HG02884 (cell line): ENCODE measurements at regions not wholly inside any gene's neighbourhood (a gene's known extent, or its start where the extent isn't known, plus 50 kb on each side); places are given as distances from the start of the nearest gene placed in this dataset.

Source experiments
- ATAC-seq: cut with Tn5 transposase; IDR thresholded peaks from one replicate; pipeline ENCODE4 v1.9.1; 2021; ENCODE audit warnings: mild to moderate bottlenecking, moderate library complexity; ENCODE audit not compliant: unreplicated experiment

- ATAC-seq, result no peak
Measured at GRCh38 chr4:136458326-136458725, 1074.0 kb downstream of the PCDH18 start.

GRCh38 chr4:136457577-136457976 is 1074.7 kb downstream of the PCDH18 start:
- ATAC-seq, result no peak

- no peak for ATAC-seq
Measured at GRCh38 chr4:136457004-136457403, 1075.3 kb downstream of the PCDH18 start.

GRCh38 chr4:136443006-136443405 is 1089.3 kb downstream of the PCDH18 start:
- ATAC-seq, result no peak

- ATAC-seq, result no peak
Measured at GRCh38 chr4:136442447-136442846, 1089.8 kb downstream of the PCDH18 start.

DNA sequence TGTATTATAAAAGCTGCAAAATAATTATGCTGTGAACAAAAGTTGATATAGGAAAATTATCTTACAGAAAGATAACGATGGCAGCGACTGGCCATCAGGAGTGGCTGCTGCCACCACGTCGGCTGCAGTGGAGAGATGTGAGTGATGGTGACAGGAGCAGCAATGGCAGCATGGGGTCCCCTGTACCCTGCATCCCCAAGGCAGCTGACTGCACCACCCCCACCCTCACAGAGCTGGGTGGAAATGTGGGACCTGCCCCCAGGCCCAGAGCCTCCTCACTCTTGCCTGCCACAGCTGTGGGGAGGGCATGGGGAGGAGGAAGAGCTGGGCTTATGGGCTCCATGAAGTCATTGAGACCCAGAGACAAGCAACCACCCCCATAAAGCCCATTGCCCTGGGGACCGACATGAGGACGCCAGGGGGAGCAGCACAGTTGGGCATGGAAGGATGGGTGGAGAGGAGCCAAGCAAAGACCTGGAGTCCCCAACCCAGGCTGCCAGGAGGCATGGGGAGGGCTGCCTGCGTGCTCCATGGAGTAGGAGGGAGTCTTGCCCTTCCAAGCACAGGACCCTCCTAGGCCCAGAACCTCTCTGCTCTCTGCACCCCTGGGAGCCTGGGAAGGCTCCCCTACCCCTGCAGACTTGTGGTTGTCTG is 1090.5 kb downstream of the PCDH18 start:
- ATAC-seq, result no peak

- ATAC-seq, result no peak
Measured at GRCh38 chr4:136438645-136439044, 1093.6 kb downstream of the PCDH18 start.

DNA sequence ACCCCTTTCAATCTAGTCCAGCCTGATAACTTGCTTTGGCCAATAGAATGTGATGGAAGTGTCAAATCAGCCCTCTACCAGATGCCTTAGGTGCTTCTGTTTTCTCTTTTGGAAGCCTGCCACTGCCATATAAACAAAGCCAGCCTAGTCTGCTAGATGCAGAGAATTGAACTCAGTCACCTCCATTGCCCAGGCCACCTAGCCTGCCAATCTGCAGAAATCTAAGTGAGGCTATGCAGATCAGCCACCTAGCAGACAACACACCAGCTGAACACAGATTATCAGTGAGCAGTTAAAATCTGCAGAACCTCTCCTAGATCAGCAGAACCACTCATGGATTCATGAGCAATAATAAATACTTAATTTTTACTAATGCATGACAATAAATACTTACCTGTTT is 1108.2 kb downstream of the PCDH18 start:
- no peak for ATAC-seq

GRCh38 chr4:136414981-136415380 is 1117.3 kb downstream of the PCDH18 start:
- no peak for ATAC-seq

- no peak for ATAC-seq
Measured at GRCh38 chr4:136412708-136413107, 1119.6 kb downstream of the PCDH18 start.

GRCh38 chr4:136400829-136401228 is 1131.5 kb downstream of the PCDH18 start:
- ATAC-seq, result no peak

- ATAC-seq, result no peak
Measured at GRCh38 chr4:136395212-136395722, 1137.0 kb downstream of the PCDH18 start.

GRCh38 chr4:136392576-136392975 is 1139.7 kb downstream of the PCDH18 start:
- no peak for ATAC-seq

DNA sequence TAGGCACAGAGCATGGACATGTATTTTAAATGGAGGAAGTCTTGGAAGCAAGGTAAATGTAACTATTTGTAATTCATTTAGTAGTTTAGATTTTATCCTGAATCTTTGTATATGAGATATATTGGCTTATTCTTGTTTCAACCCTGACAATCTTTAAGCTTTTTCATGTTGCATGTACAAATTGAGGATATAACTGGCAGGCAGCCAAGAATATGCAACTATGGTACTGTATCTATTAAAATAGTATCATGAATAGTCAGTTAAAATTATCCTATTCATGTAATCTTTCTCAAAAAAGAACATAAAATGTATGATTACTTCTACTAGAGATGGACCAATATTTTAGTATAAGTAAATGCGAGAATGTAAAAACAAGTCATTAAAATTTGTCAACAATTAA is 1141.5 kb downstream of the PCDH18 start:
- no peak for ATAC-seq

DNA sequence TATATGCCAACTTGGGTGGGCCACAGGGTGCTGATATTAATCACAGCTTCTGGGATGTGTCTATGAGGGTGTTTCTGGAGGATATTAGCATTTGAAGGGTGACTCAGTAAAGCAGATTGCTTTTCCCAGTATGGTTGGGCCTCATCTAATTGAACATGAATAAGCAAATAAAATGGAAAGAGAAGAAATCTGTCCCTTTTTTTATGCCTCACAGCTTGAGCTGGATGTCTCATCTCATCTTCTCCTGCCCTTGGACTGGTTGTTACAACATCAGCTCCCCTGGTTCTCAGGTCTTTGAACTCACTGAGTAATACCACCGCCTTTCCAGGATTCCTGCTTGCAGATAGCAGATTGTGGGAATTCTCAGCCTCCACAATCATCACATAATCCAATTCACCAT is 1149.2 kb downstream of the PCDH18 start:
- ATAC-seq, result no peak

- ATAC-seq, result no peak
Measured at GRCh38 chr4:136371231-136371630, 1161.1 kb downstream of the PCDH18 start.

- ATAC-seq, result no peak
Measured at GRCh38 chr4:136369073-136369472, 1163.2 kb downstream of the PCDH18 start.

GRCh38 chr4:136357556-136357955 is 1174.7 kb downstream of the PCDH18 start:
- no peak for ATAC-seq

- ATAC-seq, result no peak
Measured at GRCh38 chr4:136355970-136356369, 1176.3 kb downstream of the PCDH18 start.

GRCh38 chr4:136343340-136343739 is 1189.0 kb downstream of the PCDH18 start:
- no peak for ATAC-seq

DNA sequence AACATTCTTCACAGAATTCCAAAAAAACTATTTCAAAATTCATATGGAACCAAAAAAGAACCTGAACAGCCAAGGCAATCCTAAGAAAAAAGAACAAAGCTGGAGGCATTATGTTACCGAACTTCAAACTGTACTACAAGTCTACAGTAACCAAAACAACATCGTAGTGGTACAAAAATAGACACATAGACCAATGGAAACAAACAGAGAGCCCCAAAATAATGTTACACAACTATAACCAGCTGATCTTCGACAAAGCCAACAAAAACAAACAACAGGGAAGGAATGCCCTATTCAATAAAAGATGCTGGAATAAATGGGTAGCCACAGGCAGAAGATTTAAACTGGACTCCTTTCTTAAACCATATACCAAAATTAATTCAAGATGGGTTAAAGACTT is 1189.6 kb downstream of the PCDH18 start:
- no peak for ATAC-seq

GRCh38 chr4:136337216-136337615 is 1195.1 kb downstream of the PCDH18 start:
- no peak for ATAC-seq

DNA sequence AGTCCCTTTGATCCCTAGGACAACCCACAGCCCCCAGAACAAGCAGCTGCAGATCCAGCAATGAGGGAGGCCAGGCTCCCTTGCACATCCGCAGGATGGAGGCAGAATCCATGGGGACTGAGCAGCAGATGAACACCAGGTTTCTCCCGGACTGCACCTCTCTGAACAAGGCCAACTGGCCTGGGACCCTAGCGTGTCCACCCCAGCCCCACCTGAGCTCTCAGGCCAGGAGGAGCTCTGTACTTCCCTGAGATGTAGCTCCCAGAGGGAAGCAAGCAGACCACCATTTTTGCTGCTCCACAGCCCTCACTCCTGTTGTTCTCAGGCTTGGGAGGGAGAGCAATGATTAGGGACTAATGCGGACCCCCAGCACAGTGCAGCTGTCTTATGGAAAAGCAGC is 1195.8 kb downstream of the PCDH18 start:
- ATAC-seq, result no peak
